AML-193 (cell line): ENCODE measurements at regions not wholly inside any gene's neighbourhood (a gene's known extent, or its start where the extent isn't known, plus 50 kb on each side); places are given as distances from the start of the nearest gene placed in this dataset.
"Not testable (repeated sequence)": the region's sequence is repeated elsewhere in the genome, so short reads cannot be mapped to it uniquely, and the experiment has no call there.

Experiments
- DNase-seq, 2 experiments: peaks; one replicate each; lab custom pipeline; 2025; lab: John Stamatoyannopoulos, UW

- no peak for DNase-seq
Observed at GRCh38 chr5:18800293-18801025, 1166.2 kb downstream of the TAF11L14 start.

- not testable (repeated sequence) for DNase-seq
Observed at GRCh38 chr5:18801413-18801812, 1167.2 kb downstream of the TAF11L14 start.

GRCh38 chr5:18802336-18802735 is 1168.1 kb downstream of the TAF11L14 start:
- DNase-seq = no peak

- no peak for DNase-seq
Observed at GRCh38 chr5:18805376-18805775, 1171.1 kb downstream of the TAF11L14 start.

GRCh38 chr5:18807256-18808149 is 1173.2 kb downstream of the TAF11L14 start:
- DNase-seq = no peak

- DNase-seq = no peak
Observed at GRCh38 chr5:18811661-18812060, 1176.3 kb downstream of the CDH18 start.

- no peak for DNase-seq
Observed at GRCh38 chr5:18828351-18828750, 1159.6 kb downstream of the CDH18 start.

GRCh38 chr5:18829539-18829938 is 1158.5 kb downstream of the CDH18 start:
- no peak for DNase-seq

- no peak for DNase-seq
Observed at GRCh38 chr5:18850216-18850615, 1137.8 kb downstream of the CDH18 start.

- no peak for DNase-seq
Observed at GRCh38 chr5:18872978-18873377, 1115.0 kb downstream of the CDH18 start.

- no peak for DNase-seq
Observed at GRCh38 chr5:18876565-18876964, 1111.4 kb downstream of the CDH18 start.

- DNase-seq = no peak
Observed at GRCh38 chr5:18881615-18882014, 1106.4 kb downstream of the CDH18 start.

GRCh38 chr5:18882154-18882553 is 1105.8 kb downstream of the CDH18 start:
- no peak for DNase-seq

- DNase-seq = no peak
Observed at GRCh38 chr5:18888821-18889220, 1099.2 kb downstream of the CDH18 start.

- no peak for DNase-seq
Observed at GRCh38 chr5:18900644-18901043, 1087.4 kb downstream of the CDH18 start.

GRCh38 chr5:18920966-18921365 is 1067.0 kb downstream of the CDH18 start:
- no peak for DNase-seq

GRCh38 chr5:18932081-18932480 is 1055.9 kb downstream of the CDH18 start:
- no peak for DNase-seq

- no peak for DNase-seq
Observed at GRCh38 chr5:18944771-18945170, 1043.2 kb downstream of the CDH18 start.

GRCh38 chr5:18954239-18954638 is 1033.8 kb downstream of the CDH18 start:
- no peak for DNase-seq

- DNase-seq = no peak
Observed at GRCh38 chr5:18959535-18959934, 1028.5 kb downstream of the CDH18 start.

GRCh38 chr5:18961234-18961633 is 1026.8 kb downstream of the CDH18 start:
- no peak for DNase-seq

GRCh38 chr5:18965893-18966292 is 1022.1 kb downstream of the CDH18 start:
- DNase-seq = no peak

GRCh38 chr5:18967637-18968036 is 1020.4 kb downstream of the CDH18 start:
- DNase-seq = no peak
